ENCODE measurements at regions not wholly inside any gene's neighbourhood (a gene's known extent, or its start where the extent isn't known, plus 50 kb on each side); places are given as distances from the start of the nearest gene placed in this dataset.
A peak's percentile ranks its signal among the peaks of the same experiment; 100 is the strongest.
"Not testable (repeated sequence)": the region's sequence is repeated elsewhere in the genome, so short reads cannot be mapped to it uniquely, and the experiment has no call there.

GRCh38 chr19:34041925-34042521 lies 130.3 kb upstream of the LSM14A start:
- DNase-seq, result peak; percentile 10

- no peak for DNase-seq
Observed at GRCh38 chr19:34044021-34044420, 128.3 kb upstream of the LSM14A start.

- no peak for DNase-seq
Observed at GRCh38 chr19:34049944-34050343, 122.4 kb upstream of the LSM14A start.

- DNase-seq, result not testable (repeated sequence)
Observed at GRCh38 chr19:34050430-34050829, 121.9 kb upstream of the LSM14A start.

GRCh38 chr19:34051255-34051654 lies 121.0 kb upstream of the LSM14A start:
- no peak for DNase-seq

- DNase-seq, result no peak
Observed at GRCh38 chr19:34057155-34057554, 115.1 kb upstream of the LSM14A start.

GRCh38 chr19:34066007-34066643 lies 106.2 kb upstream of the LSM14A start:
- no peak for DNase-seq

GRCh38 chr19:34067861-34068271 lies 104.4 kb upstream of the LSM14A start:
- DNase-seq, result no peak

- DNase-seq, result peak; percentile 11
Observed at GRCh38 chr19:34075661-34076091, 96.6 kb upstream of the LSM14A start.

- no peak for DNase-seq
Observed at GRCh38 chr19:34082289-34083077, 89.8 kb upstream of the LSM14A start.

- DNase-seq, result no peak
Observed at GRCh38 chr19:34084396-34085145, 87.7 kb upstream of the LSM14A start.

GRCh38 chr19:34085336-34085735 lies 87.0 kb upstream of the LSM14A start:
- no peak for DNase-seq

GRCh38 chr19:34088292-34088691 lies 84.0 kb upstream of the LSM14A start:
- DNase-seq, result no peak

- no peak for DNase-seq
Observed at GRCh38 chr19:34089566-34089965, 82.7 kb upstream of the LSM14A start.

GRCh38 chr19:34094960-34095359 lies 77.3 kb upstream of the LSM14A start:
- no peak for DNase-seq

- not testable (repeated sequence) for DNase-seq
Observed at GRCh38 chr19:34095411-34095810, 76.9 kb upstream of the LSM14A start.

- DNase-seq, result no peak
Observed at GRCh38 chr19:34096020-34096915, 76.0 kb upstream of the LSM14A start.

- DNase-seq, result peak; percentile 37
Observed at GRCh38 chr19:34104096-34104495, 68.2 kb upstream of the LSM14A start.

GRCh38 chr19:34104557-34104956 lies 67.7 kb upstream of the LSM14A start:
- DNase-seq, result no peak

- DNase-seq, result no peak
Observed at GRCh38 chr19:34109596-34109995, 62.7 kb upstream of the LSM14A start.

- no peak for DNase-seq
Observed at GRCh38 chr19:34118879-34119748, 53.2 kb upstream of the LSM14A start.
